NCI-H524 treated with DMSO at 0.1 percent for 48 hours (cell line): ENCODE measurements at regions not wholly inside any gene's neighbourhood (a gene's known extent, or its start where the extent isn't known, plus 50 kb on each side); places are given as distances from the start of the nearest gene placed in this dataset.
A peak's percentile ranks its signal among the peaks of the same experiment; 100 is the strongest.

Experiments used
- DNase-seq: peaks from one replicate; lab custom pipeline; 2025; lab: John Stamatoyannopoulos, UW

GRCh38 chr1:244196571-244197285, 145.6 kb downstream of the ZBTB18 start:
- no peak for DNase-seq

DNA sequence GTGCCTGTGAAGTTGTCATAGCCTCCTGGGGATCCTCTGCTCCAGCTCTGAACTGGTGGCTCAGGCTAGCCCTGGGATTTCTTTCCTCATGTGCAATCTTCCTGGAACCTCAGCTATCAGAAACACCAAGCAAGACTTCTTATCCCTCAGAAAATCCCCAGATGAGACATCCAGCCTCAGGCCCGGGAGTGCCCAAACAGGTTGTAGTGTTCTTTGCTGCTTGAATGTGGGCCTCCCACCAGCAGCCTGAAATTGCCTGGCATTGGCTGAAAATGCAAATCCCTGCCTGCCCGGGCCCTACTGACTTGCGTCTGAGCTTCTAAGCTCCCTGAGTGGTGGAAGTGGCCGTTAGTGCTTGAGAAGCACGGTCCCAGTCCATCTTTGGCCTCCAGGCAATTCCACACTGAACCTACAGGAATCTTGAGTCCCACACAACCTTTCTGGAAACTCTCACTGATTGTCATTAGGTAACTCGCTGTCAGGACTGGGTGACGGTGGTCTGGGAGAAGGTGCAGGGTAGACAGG, 146.8 kb downstream of the ZBTB18 start:
- no peak for DNase-seq

GRCh38 chr1:244199902-244200301, 148.8 kb downstream of the ZBTB18 start:
- DNase-seq, result no peak

GRCh38 chr1:244200596-244200995, 149.5 kb downstream of the ZBTB18 start:
- peak; percentile 18 for DNase-seq

DNA sequence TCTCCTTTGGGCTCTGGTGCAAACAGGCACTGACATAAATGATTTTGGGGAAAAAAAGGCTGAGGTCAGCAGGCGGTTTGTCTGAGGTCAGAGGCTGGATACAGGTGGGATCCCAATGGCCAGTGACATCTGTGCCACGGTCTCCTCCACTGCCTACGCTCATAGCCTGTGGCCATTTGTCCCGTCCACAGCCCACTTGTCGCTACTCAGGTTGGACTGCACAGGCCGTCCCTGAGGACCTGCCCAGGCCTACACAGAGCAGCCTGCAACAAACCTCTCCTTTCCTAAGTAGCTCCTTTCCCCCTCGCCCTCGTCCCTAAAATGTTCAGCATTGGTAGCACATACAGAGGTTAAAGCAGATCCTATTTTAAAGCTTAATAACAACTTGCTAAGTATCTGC, 150.7 kb downstream of the ZBTB18 start:
- DNase-seq, result no peak

DNA sequence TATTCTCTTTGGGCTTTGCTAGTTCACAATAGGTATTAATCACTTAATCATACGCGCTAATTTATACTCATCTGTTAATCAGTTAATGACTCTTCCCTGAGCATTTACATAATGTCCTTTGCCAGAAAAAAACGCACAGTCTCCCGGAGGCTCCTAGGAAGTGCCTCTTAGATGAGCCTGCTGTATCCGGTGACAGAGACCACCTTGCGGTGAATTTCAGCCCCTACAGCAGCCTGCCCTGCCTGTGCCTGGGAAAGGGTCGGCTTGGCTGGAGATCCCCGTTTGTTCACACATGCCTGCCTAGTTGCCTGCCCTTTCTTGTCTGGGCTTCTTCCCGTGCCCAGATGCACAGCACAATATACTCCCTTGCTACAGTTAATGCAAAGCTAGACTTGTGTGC, 152.9 kb downstream of the ZBTB18 start:
- no peak for DNase-seq

GRCh38 chr1:244205171-244205570, 154.1 kb downstream of the ZBTB18 start:
- DNase-seq, result no peak

GRCh38 chr1:244205906-244206305, 154.8 kb downstream of the ZBTB18 start:
- DNase-seq, result no peak

DNA sequence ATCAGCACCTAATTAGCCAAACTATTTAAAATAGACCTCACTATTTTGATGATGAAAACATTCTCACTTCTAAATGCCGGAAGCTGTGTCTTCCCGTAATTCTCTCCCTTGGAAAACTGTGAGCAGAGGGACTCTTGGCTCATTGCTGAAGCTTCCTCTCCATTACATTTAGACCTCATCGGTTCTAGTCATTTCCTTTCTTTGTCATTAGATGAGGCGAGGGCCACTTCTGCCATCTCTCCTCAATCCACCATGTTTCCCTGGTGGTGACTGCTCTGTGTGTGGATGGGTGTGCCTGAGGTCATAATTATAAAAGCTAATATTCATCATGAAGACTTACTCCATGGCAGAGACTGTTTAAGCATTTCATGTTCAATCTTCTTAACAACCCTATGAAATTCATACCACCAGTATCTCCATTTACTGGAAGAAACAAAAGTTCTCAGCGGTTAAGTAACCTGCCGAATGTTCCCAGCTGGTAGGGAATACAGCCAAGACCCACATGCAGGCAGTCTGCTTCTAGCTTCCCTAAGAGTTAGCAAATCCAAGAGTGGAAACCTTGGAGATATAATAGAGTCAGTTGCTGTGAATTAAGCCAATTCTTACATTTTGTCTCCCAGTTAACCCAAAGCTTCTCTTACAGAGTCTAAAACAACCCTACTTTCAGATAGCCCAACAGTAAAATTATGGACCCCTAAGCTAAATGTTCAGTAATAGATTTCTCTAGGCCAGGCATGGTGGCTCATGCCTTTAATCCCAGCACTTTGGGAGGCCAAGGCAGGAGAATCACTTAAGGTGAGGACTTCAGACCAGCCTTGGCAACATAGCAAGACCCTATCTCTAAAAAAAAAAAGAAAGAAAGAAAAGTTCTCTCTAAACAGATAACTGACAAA, 156.2 kb downstream of the ZBTB18 start:
- DNase-seq, result no peak

GRCh38 chr1:244207935-244208244, 156.8 kb downstream of the ZBTB18 start:
- no peak for DNase-seq

- no peak for DNase-seq
Measured at GRCh38 chr1:244209955-244210354, 158.9 kb downstream of the ZBTB18 start.

DNA sequence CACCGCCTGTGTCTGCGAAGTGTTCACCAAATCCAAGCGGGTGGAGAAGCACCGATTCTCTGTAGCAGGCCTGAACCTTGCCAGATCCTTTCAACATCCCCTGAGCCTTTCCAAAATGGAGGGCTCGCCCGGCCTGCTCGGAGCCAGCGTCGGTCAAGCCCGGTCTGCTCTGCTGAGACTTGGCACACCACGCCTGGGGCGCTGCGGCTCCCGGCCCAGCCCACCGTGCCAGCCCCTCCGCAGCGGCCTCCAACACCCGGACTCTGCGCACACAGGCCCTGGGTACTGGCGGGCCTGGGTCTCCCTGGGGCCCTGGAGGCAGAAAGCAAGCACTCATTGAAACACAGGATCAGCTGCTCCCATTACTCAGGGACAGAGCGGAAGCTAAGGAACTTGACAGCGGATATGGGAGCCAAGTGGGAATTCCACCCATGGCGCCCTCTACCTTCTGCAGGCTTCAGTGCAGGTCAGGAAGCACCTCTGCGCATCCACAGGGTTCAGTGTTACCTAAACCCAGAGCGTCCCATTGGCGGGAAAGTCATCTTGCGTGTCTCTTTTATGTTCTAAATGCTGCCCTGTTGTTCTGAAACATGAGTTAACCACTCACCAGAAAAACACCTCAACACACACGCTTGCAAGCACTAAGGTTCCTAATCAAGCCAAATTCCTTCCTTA, 159.9 kb downstream of the ZBTB18 start:
- DNase-seq, result no peak

- DNase-seq, result no peak
Measured at GRCh38 chr1:244211559-244211944, 160.5 kb downstream of the ZBTB18 start.

DNA sequence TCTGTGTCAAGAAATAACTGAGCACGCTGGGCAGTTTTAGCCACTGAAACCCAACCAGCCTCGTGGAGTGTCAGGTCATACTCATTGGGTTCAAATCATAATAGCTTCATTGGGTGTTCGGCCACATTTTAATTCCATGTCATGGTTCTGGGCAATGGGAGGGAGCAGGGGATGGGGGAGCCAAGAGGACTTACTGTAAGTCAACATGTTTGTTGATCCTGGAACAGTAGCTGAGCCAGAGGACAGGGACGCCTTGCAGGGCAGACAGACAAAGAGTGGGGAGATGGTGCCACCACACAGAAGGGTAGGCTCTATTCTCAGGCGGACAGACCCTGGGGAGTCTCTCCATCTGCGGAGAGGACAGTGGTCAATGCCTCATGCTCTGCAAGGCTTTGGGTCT, 161.1 kb downstream of the ZBTB18 start:
- DNase-seq, result no peak

DNA sequence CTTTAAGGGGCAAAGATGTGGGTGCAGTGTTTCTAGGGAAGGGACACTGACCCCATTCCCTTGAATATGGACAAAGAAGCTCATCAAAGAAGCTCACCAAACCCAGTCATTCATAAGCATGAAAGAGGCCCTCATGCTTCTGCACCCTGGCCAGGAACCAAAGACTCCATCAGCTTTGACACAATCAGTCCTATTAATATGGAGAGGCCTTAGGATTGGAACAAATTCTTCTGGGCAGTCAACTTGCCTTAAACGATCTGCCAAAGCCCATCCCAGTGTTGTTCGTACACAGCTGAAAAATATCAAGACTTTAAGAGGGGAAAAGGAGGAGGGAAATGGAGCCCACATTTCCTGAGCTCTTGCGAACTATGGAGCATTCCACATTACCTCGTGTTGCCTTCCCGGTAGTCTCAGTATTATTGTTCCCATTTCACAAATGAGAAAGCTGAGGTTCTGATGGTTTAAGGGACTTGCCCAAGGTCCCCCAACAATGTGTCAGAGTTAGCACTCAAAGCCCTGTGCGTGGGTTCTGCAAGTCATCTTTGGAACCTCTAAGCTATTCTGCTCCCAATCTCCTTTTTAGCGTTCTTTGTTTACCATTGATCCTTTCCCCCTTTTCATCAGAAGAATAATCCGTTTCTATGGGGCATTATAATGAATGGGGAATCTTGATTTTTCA, 161.9 kb downstream of the ZBTB18 start:
- no peak for DNase-seq

GRCh38 chr1:244214009-244214967, 163.2 kb downstream of the ZBTB18 start:
- peak; percentile 19 for DNase-seq

DNA sequence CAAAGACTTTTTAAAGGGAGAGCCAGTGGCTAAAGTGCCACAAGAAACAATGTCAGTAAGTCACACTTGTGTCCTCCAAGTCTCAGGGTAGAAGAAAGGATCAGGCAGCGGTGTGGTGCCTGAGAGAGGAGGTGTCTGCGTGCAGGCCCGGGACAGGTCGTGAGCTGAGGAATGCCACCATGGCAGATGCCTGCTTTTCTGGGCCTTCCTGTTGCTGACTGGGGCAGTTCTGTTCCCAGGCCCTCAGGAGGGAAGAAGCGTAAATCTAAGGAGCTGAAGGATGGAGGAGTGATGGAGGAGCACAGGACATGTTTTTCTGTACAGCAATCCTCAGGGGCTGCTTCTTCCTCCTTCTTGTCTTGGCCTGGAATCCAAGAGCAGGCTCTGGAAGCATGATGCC, 165.8 kb downstream of the ZBTB18 start:
- DNase-seq, result no peak

DNA sequence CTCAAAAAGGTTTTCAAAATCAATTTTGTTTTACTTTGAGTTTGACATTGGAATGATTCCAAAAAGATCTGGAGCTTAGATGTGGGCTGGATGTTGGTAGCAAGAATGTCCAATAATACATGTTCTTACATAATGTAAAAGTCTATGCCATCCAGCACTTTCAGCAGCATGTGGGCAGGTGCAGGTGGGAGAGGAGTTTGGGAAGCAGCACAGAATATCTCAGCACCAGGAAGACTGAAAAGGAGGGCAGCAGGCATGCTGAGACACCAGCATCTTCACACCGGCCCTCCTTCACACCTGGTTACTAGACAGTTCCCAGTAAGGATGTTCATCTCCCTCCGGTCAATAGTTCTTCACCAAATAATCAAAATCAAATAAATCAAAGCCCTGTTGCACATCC, 166.6 kb downstream of the ZBTB18 start:
- DNase-seq, result no peak

DNA sequence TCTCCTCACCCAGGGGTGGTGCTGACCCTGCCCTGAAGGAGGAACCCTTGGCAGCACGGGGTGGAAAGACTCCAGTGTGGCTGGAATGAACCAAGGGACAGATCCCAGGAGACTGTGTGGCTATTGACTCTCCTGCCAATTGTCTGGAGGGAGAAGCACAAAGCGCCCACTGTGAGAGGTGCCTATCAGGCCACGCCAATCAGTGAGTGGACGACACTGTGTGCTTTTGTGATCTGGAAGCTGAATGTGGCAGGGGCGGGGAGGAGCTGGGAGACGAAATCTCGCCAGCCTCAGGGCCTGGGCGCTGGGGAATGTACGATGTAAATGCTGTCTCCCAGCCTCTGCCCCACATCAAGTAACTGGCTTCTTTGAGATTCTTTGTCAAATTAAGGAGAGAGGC, 167.1 kb downstream of the ZBTB18 start:
- DNase-seq, result no peak

- DNase-seq, result no peak
Measured at GRCh38 chr1:244219149-244219548, 168.1 kb downstream of the ZBTB18 start.

DNA sequence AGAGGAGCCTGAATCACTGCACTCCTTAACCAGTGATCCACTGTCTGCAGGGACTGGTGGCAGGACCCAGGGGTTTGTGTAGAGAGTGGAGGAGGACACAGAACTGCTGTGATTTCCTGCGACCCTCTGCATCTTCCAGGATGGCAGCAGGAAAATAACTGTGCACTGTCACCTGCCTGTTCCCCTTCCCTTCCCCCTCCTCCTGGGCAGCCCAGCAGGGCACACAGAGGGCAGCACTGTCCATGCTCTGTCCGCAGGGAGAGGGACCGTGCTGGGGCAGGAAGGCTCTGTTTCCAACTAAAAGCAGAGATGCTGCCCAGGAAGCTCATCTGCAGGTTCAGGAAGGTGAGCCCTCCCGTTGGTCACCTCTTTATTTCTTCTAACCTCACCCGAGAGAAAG, 168.7 kb downstream of the ZBTB18 start:
- DNase-seq, result no peak
